Caki2 (cell line): ENCODE measurements at regions not wholly inside any gene's neighbourhood (a gene's known extent, or its start where the extent isn't known, plus 50 kb on each side); places are given as distances from the start of the nearest gene placed in this dataset.
"Not testable (repeated sequence)": the region's sequence is repeated elsewhere in the genome, so short reads cannot be mapped to it uniquely, and the experiment has no call there.

ENCODE experiments used
- DNase-seq: peaks from one replicate; pipeline ENCODE4 v3.0.0-alpha.2; 2015; ENCODE audit warnings: low read depth
- in situ Hi-C: cut with HindIII; loops from 2 replicates; pipeline ENCODE4 v1.10.0; 2016; ENCODE audit warnings: low sequenced_read_pairs, low pct_unique_long_range_greater_than_20kb, mixed read lengths

GRCh38 chr5:167936944-167937634, 354.4 kb upstream of the WWC1 start:
- in situ Hi-C loops = no loop called here

GRCh38 chr5:167937635-167937998, 353.8 kb upstream of the WWC1 start:
- no peak for DNase-seq
- in situ Hi-C loops = no loop called here

More at GRCh38 chr5:167936944-167937634, 354.4 kb upstream of the WWC1 start:
- DNase-seq = no peak

- in situ Hi-C loops = no loop called here
- DNase-seq = no peak
Observed at GRCh38 chr5:167939686-167940085, 351.8 kb upstream of the WWC1 start.

GRCh38 chr5:167940911-167941310, 350.5 kb upstream of the WWC1 start:
- no peak for DNase-seq
- in situ Hi-C loops = no loop called here

GRCh38 chr5:167941556-167941955, 349.9 kb upstream of the WWC1 start:
- in situ Hi-C loops, DNase-seq: not testable (repeated sequence)

- in situ Hi-C loops = no loop called here
- DNase-seq = no peak
Observed at GRCh38 chr5:167943343-167943742, 348.1 kb upstream of the WWC1 start.

- in situ Hi-C loops = no loop called here
- no peak for DNase-seq
Observed at GRCh38 chr5:167944121-167944852, 347.2 kb upstream of the WWC1 start.

GRCh38 chr5:167945542-167946384, 345.7 kb upstream of the WWC1 start:
- in situ Hi-C loops = no loop called here
- DNase-seq = peak; percentile 89

- in situ Hi-C loops = no loop called here
- no peak for DNase-seq
Observed at GRCh38 chr5:167947306-167947705, 344.1 kb upstream of the WWC1 start.

- in situ Hi-C loops = no loop called here
- DNase-seq = no peak
Observed at GRCh38 chr5:167948251-167948650, 343.2 kb upstream of the WWC1 start.

- DNase-seq = no peak
- in situ Hi-C loops = no loop called here
Observed at GRCh38 chr5:167949435-167949834, 342.0 kb upstream of the WWC1 start.

- no peak for DNase-seq
- in situ Hi-C loops = no loop called here
Observed at GRCh38 chr5:167950126-167950721, 341.2 kb upstream of the WWC1 start.

GRCh38 chr5:167951116-167951515, 340.3 kb upstream of the WWC1 start:
- no peak for DNase-seq
- in situ Hi-C loops = no loop called here

- in situ Hi-C loops = no loop called here
- DNase-seq = peak; percentile 65
Observed at GRCh38 chr5:167952278-167952995, 339.0 kb upstream of the WWC1 start.

GRCh38 chr5:167953151-167953798, 338.2 kb upstream of the WWC1 start:
- DNase-seq = peak; percentile 10
- in situ Hi-C loops = no loop called here

- in situ Hi-C loops = no loop called here
Observed at GRCh38 chr5:167961731-167962130, 329.7 kb upstream of the WWC1 start.

GRCh38 chr5:167964529-167964928, 326.9 kb upstream of the WWC1 start:
- DNase-seq = no peak
- in situ Hi-C loops = no loop called here

More at GRCh38 chr5:167961731-167962130, 329.7 kb upstream of the WWC1 start:
- DNase-seq = no peak

GRCh38 chr5:167965710-167966109, 325.7 kb upstream of the WWC1 start:
- in situ Hi-C loops = no loop called here
- no peak for DNase-seq
